Gastroesophageal sphincter (tissue), 4 donors: ENCODE measurements at regions not wholly inside any gene's neighbourhood (a gene's known extent, or its start where the extent isn't known, plus 50 kb on each side); places are given as distances from the start of the nearest gene placed in this dataset.

Experiments used
- ATAC-seq: fragments of 150-250 bp; one replicate; pipeline ENCODE4 v1.9.1; 2016; ENCODE audit warnings: mild to moderate bottlenecking, moderate library complexity
- H3K27ac ChIP-seq, 4 donors: fragments of 200-600 bp; sonication (generic) in 3 of 4; 1 replicate in 3 of 4; 2 replicates in 1 of 4; pipeline ENCODE4 v1.5.1; 2016 to 2019
- H3K27me3 ChIP-seq: fragments of 200-600 bp; sonication (generic); one replicate; pipeline ENCODE4 v1.5.1; 2019
- H3K36me3 ChIP-seq, 2 donors: fragments of 200-600 bp; sonication (generic); one replicate each; pipeline ENCODE4 v1.5.1; 2019; ENCODE audit warnings: control low read depth in 1 of 2
- H3K4me1 ChIP-seq, 3 donors: fragments of 200-600 bp; sonication (generic); 1 replicate in 2 of 3; 2 replicates in 1 of 3; pipeline ENCODE4 v1.5.1; 2016 to 2019; ENCODE audit warnings: control low read depth in 2 of 3
- H3K4me3 ChIP-seq, 2 donors: fragments of 200-600 bp; sonication (generic); one replicate each; pipeline ENCODE4 v1.5.1; 2019; ENCODE audit warnings: mild to moderate bottlenecking in 1 of 2, moderate library complexity in 1 of 2
- H3K9me3 ChIP-seq, 3 donors: fragments of 200-600 bp; sonication (generic); one replicate each; pipeline ENCODE4 v1.5.1; 2017 to 2019; ENCODE audit warnings: control low read depth in 2 of 3
- EP300 ChIP-seq: sonication (generic); formaldehyde crosslinking; IDR thresholded peaks from one replicate; pipeline ENCODE4 v1.6.1; 2017; ENCODE audit warnings: antibody characterized with exemption, mild to moderate bottlenecking
- POLR2A ChIP-seq, 2 donors: fragments of 450-650 bp; IDR thresholded peaks; one replicate each; pipeline ENCODE4 v1.6.1; 2017; ENCODE audit warnings: antibody characterized with exemption in 2 of 2, mild to moderate bottlenecking in 2 of 2, moderate library complexity in 1 of 2
- POLR2AphosphoS5 ChIP-seq: sonication (generic); formaldehyde crosslinking; IDR thresholded peaks from one replicate; pipeline ENCODE4 v1.6.1; 2017; ENCODE audit warnings: antibody characterized with exemption
- whole genome bisulfite sequencing, 2 donors: methylation state at CpG; one replicate each; pipeline ENCODE4 v1.1.5; 2018; ENCODE audit warnings: low coverage in 1 of 2; 5-methylcytosine and 5-hydroxymethylcytosine counted together
- TF ChIP-seq, protein P1 (sequence below), 4 experiments: fragments of 200-600 bp in 2 of 4; fragments of 450-650 bp in 2 of 4; sonication (generic) in 1 of 4; IDR thresholded peaks; one replicate each; pipeline ENCODE4 v1.5.1; 2017 to 2019; ENCODE audit warnings: antibody characterized with exemption in 4 of 4, mild to moderate bottlenecking in 2 of 4, moderate library complexity in 2 of 4

DNA sequence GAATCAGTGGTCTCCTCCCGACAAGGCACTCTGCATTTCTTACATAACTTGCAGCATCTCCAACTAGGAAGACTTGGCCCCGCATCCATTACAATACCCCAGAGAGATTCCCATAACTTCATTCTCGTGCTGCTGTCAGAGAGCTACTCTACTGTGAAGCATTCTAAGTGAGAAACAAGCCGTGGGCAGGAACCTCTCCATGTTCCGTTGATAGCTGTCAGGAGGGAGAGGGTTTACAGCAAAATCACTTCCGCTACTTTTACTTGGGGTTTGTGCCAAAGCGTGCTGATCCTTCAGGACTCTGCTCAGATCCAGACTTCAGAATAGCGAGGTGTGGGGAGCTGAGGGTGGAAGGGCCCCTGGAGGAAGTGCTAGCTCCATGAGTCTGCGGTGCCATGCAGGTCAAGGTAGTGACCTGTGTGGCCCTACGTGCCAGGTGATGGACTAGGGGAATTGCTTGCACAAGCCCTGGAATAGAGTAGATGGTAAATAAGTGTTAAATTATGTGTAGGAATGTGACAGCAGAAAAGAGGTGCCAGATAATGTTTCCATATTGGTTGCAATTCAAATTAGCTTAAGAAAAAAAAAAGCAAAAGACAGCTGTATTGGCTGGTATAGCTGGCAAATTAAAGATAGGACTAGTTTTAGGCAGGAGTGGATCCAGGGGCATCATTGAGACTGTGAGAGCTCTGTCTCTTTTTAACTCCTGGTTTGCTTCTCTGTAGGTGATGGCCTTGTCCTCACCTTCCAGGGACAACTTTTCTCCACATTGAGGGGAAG lies 358.5 kb upstream of the ERCC4 start:
- no peak overlapping the region for H3K4me3 ChIP-seq
- TF ChIP-seq, protein P1, sequence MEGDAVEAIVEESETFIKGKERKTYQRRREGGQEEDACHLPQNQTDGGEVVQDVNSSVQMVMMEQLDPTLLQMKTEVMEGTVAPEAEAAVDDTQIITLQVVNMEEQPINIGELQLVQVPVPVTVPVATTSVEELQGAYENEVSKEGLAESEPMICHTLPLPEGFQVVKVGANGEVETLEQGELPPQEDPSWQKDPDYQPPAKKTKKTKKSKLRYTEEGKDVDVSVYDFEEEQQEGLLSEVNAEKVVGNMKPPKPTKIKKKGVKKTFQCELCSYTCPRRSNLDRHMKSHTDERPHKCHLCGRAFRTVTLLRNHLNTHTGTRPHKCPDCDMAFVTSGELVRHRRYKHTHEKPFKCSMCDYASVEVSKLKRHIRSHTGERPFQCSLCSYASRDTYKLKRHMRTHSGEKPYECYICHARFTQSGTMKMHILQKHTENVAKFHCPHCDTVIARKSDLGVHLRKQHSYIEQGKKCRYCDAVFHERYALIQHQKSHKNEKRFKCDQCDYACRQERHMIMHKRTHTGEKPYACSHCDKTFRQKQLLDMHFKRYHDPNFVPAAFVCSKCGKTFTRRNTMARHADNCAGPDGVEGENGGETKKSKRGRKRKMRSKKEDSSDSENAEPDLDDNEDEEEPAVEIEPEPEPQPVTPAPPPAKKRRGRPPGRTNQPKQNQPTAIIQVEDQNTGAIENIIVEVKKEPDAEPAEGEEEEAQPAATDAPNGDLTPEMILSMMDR (IDR thresholded peaks at IDR 0.05) = no peak
- no peak for TF ChIP-seq EP300
- no peak for TF ChIP-seq POLR2AphosphoS5
- TF ChIP-seq POLR2A (IDR thresholded peaks at IDR 0.05) = no peak
- ATAC-seq = no peak
- H3K4me1 ChIP-seq = no peaks in the 10 kb centered on the region
- H3K36me3 ChIP-seq = no peaks in the 10 kb centered on the region
- no peak overlapping the region for H3K27ac ChIP-seq
- WGBS, 2 donors = 43 to 55% methylated on average over 2 to 6 of the region's 10 CpGs
- no peaks in the 10 kb centered on the region for H3K27me3 ChIP-seq
- H3K9me3 ChIP-seq = no peaks in the 10 kb centered on the region

DNA sequence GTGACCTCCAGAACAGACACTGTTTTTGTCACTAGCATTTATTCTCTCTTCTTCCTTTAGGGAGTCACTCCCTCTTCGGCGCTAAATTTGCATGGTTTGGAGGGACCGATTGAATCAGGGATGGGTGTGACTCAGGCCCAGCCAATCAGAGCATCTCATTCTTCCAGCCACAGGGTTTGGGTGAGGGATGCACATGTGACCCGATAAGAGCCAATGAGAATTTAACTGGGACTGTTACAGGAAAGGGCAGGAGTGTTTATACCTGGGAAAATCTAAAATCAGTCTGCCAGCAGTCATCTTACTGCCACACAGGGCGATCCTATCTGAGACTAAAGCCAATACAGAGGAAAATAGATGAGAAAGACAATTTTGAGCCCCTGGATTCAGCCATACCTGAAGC lies 351.2 kb upstream of the ERCC4 start:
- no peak overlapping the region for H3K4me3 ChIP-seq
- no peaks in the 10 kb centered on the region for H3K9me3 ChIP-seq
- H3K36me3 ChIP-seq = no peaks in the 10 kb centered on the region
- H3K27me3 ChIP-seq = no peaks in the 10 kb centered on the region
- no peak for ATAC-seq
- H3K27ac ChIP-seq = no peak overlapping the region
- 93% methylated on average over 5 of the region's 5 CpGs; no CpG with 5 or more reads in 1 of the 2 donors for WGBS, 2 donors
- peaks cover 0 to under 1% (median 0%) of the 10 kb centered on the region in 3 donors for H3K4me1 ChIP-seq
- no peak for TF ChIP-seq POLR2A (IDR thresholded peaks at IDR 0.05)
- no peak for TF ChIP-seq POLR2AphosphoS5
- TF ChIP-seq, protein P1 (IDR thresholded peaks at IDR 0.05) = no peak
- no peak for TF ChIP-seq EP300

DNA sequence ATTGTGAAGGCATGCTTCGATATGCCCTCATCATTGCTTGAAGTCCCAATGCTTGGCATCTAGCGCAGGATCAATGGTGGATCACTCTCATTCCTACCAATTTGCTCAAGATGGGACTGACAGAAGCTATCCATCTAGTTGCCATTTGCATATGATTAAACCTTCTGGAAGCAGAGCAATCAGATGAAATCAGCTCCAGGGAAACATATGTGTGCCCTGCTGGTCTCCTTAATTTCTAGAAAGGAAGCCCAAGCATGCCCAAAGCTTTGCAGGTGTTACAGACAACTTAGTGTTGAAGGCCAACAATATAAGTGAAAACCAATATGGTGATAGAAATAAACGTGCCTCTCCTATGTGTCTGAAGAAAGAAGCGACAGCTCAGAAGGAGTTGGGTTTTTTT lies 350.0 kb upstream of the ERCC4 start:
- Histone ChIP-seq H3K9me3 (no peaks in the 10 kb centered on the region), H3K36me3 (no peaks in the 10 kb centered on the region), H3K4me1 (peaks cover 0 to 12% (median 0%) of the 10 kb centered on the region in 3 donors), H3K27ac (no peak overlapping the region), H3K4me3 (no peak overlapping the region), H3K27me3 (no peaks in the 10 kb centered on the region)
- ATAC-seq = no peak
- 78 to 88% methylated on average over 2 to 4 of the region's 4 CpGs for WGBS, 2 donors
- TF ChIP-seq POLR2AphosphoS5 (no peak), EP300 (no peak), POLR2A (IDR thresholded peaks at IDR 0.05) (no peak)
- TF ChIP-seq, protein P1 (IDR thresholded peaks at IDR 0.05) = no peak

DNA sequence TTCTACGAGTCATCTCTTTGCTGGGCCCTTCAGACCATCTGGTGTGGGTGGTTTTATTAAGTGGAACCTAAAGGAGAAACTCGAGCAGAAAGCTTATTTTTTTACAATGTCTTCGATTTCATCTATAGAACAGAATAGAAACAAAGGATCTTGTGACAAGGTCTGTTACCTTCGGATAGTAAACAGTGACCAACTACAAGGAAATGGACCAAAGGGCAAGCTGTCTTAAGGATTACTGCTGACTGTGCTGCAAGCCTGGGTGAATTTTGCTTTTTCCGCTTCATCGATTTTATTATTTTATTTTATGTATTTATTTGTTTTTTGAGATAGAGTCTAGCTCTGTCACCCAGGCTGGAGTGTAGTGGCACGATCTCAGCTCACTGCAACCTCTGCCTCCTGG lies 348.9 kb upstream of the ERCC4 start:
- WGBS, 2 donors = 86 to 94% methylated on average over 5 to 7 of the region's 7 CpGs
- Histone ChIP-seq H3K4me3 (no peak overlapping the region), H3K27me3 (no peaks in the 10 kb centered on the region), H3K9me3 (peaks cover 0 to 1% (median 0%) of the 10 kb centered on the region in 3 donors), H3K27ac (no peak overlapping the region), H3K36me3 (no peaks in the 10 kb centered on the region), H3K4me1 (peaks cover 0 to 12% (median 0%) of the 10 kb centered on the region in 3 donors)
- ATAC-seq = no peak
- TF ChIP-seq POLR2AphosphoS5 = no peak

DNA sequence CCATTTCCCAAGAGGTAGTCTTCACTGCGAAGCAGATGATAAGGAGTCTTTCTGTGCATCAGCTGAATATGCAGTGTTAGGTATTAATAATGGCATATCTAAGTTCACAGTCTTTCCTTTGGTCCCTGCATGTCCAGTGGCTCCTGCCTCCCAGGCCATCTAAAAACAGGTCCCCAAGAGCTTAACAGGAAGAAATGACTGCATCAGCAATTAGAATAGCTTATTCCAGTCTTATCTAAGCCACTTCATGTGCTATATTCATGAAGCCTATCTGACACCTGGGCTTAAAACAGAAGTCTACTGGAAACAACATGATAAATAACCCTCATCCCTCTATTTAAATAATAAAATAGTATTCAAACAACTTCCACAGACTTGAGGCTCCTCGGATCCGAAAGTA lies 346.1 kb upstream of the ERCC4 start:
- ATAC-seq = no peak
- H3K4me3 ChIP-seq = no peak overlapping the region
- H3K4me1 ChIP-seq = peaks cover 0 to 12% (median 0%) of the 10 kb centered on the region in 3 donors
- H3K36me3 ChIP-seq = no peaks in the 10 kb centered on the region
- no peak overlapping the region for H3K27ac ChIP-seq
- no peaks in the 10 kb centered on the region for H3K27me3 ChIP-seq
- 43 to 67% methylated on average over 3 of the region's 3 CpGs for WGBS, 2 donors
- TF ChIP-seq POLR2A (IDR thresholded peaks at IDR 0.05) = no peak
- TF ChIP-seq, protein P1 (IDR thresholded peaks at IDR 0.05) = no peak
- no peak for TF ChIP-seq EP300
- no peak for TF ChIP-seq POLR2AphosphoS5
- H3K9me3 ChIP-seq = peaks cover 0 to 8% (median 0%) of the 10 kb centered on the region in 3 donors
